ENCODE measurements at regions not wholly inside any gene's neighbourhood (a gene's known extent, or its start where the extent isn't known, plus 50 kb on each side); places are given as distances from the start of the nearest gene placed in this dataset.

DNA sequence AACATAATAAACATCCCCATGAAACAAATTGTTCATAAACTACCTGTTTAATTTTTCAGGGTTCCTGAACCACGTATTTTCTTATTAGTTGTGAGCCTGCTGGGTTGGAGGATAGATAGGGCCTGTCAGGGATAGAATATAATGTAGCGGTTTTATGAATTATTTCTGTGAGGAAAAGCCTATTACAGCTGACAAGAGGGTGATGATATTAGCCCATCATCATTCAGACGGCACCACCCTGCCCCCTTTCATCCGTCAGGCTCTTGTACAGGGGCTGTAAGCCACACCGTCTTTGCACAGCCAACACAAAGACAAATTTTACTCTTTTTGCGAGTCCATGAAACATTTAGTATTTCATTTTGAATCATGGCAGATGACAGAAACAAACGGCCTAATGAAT is 335.3 kb upstream of the TMCO5A start (continued):
- TF ChIP-seq, protein P1, sequence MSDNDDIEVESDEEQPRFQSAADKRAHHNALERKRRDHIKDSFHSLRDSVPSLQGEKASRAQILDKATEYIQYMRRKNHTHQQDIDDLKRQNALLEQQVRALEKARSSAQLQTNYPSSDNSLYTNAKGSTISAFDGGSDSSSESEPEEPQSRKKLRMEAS (IDR thresholded peaks at IDR 0.05) = no peak
- TF ChIP-seq FOXA1 (IDR thresholded peaks at IDR 0.05) (no peak), GABPA (IDR thresholded peaks at IDR 0.05 in 1 of 2, conservative IDR thresholded peaks at IDR 0.05 in 1 of 2) (no peak), YY1 (IDR thresholded peaks at IDR 0.05) (no peak), FOXA2 (IDR thresholded peaks at IDR 0.05) (no peak), EGR1 (IDR thresholded peaks at IDR 0.05; ENCODE audit: low read depth in 2 of 2) (no peak)

DNA sequence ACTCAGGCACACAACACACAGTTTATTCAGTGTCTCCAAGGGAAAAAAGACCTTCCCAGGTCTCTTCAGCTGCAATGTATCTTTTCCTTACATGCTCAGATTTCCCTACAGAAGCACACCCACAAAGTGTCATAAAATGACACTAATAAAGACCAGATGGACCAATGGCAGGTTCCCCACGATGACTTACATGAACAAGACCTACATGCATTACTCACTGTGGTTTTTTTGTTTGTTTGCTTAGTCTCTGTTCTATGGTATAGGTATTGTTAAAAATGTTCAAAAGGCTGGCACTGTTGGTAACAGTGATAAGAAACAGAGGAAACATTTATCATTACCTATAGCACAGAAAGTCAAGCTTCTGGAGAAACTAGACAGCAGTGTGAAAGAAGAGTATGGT is 318.2 kb upstream of the TMCO5A start:
- 49% methylated on average over 1 of the region's 1 CpG for WGBS
- no peak overlapping the region for H3K9ac ChIP-seq (ENCODE audit: low read depth in 1 of 2, low read length in 2 of 2)
- H3K9me3 ChIP-seq (ENCODE audit: control insufficient read depth in 4 of 4, low read length in 3 of 4) = no peaks in the 10 kb centered on the region
- H3K27me3 ChIP-seq (ENCODE audit: control insufficient read depth in 4 of 4, insufficient read depth in 4 of 4, low read length in 3 of 4) = no peaks in the 10 kb centered on the region
- no peak overlapping the region for H3K27ac ChIP-seq (ENCODE audit: low read depth in 1 of 2, low read length in 2 of 2)
- no peaks in the 10 kb centered on the region for H3K4me1 ChIP-seq (ENCODE audit: control insufficient read depth in 4 of 4, insufficient read depth in 4 of 4, low read length in 3 of 4)
- DNase-seq (ENCODE audit: low spot score) = no peak
- TF ChIP-seq RXRA (IDR thresholded peaks at IDR 0.05) = no peak
- no peak for TF ChIP-seq FOXA1 (IDR thresholded peaks at IDR 0.05)
- H3K4me3 ChIP-seq (ENCODE audit: low read depth in 1 of 3, low read length in 3 of 3) = no peak overlapping the region
- H3K36me3 ChIP-seq (ENCODE audit: control insufficient read depth in 4 of 4, insufficient read depth in 3 of 4, low read depth in 1 of 4, low read length in 3 of 4) = no peaks in the 10 kb centered on the region

DNA sequence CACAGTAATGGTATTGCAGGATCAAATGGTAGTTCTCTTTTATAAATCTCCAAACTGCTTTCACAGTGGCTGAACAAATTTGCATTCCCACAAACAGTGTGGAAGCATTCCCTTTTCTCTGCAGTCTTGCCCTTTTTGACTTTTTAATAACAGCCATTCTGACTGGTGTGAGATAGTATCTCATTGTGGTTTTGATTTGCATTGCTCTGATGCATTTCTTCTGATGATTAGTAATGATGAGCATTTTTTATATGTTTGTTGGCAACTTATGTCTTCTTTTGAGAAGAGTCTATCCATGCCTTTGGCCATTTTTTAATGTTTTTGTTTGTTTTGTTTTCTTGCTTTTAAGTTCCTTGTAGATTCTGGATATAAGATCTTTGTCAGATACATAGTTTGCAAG is 316.1 kb upstream of the TMCO5A start:
- H3K4me3 ChIP-seq (ENCODE audit: low read depth in 1 of 3, low read length in 3 of 3) = no peak overlapping the region
- H3K36me3 ChIP-seq (ENCODE audit: control insufficient read depth in 4 of 4, insufficient read depth in 3 of 4, low read depth in 1 of 4, low read length in 3 of 4) = no peaks in the 10 kb centered on the region
- no peak for DNase-seq (ENCODE audit: low spot score)
- H3K4me1 ChIP-seq (ENCODE audit: control insufficient read depth in 4 of 4, insufficient read depth in 4 of 4, low read length in 3 of 4) = no peaks in the 10 kb centered on the region
- TF ChIP-seq TAF1 (conservative IDR thresholded peaks at IDR 0.05) = no peak
- no peak for TF ChIP-seq HNF4G (IDR thresholded peaks at IDR 0.05)
- TF ChIP-seq FOXA1 (IDR thresholded peaks at IDR 0.05) = no peak
- no peak for TF ChIP-seq EGR1 (IDR thresholded peaks at IDR 0.05; ENCODE audit: low read depth in 2 of 2)
- TF ChIP-seq, protein P2, sequence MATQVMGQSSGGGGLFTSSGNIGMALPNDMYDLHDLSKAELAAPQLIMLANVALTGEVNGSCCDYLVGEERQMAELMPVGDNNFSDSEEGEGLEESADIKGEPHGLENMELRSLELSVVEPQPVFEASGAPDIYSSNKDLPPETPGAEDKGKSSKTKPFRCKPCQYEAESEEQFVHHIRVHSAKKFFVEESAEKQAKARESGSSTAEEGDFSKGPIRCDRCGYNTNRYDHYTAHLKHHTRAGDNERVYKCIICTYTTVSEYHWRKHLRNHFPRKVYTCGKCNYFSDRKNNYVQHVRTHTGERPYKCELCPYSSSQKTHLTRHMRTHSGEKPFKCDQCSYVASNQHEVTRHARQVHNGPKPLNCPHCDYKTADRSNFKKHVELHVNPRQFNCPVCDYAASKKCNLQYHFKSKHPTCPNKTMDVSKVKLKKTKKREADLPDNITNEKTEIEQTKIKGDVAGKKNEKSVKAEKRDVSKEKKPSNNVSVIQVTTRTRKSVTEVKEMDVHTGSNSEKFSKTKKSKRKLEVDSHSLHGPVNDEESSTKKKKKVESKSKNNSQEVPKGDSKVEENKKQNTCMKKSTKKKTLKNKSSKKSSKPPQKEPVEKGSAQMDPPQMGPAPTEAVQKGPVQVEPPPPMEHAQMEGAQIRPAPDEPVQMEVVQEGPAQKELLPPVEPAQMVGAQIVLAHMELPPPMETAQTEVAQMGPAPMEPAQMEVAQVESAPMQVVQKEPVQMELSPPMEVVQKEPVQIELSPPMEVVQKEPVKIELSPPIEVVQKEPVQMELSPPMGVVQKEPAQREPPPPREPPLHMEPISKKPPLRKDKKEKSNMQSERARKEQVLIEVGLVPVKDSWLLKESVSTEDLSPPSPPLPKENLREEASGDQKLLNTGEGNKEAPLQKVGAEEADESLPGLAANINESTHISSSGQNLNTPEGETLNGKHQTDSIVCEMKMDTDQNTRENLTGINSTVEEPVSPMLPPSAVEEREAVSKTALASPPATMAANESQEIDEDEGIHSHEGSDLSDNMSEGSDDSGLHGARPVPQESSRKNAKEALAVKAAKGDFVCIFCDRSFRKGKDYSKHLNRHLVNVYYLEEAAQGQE (IDR thresholded peaks at IDR 0.05) = no peak
- TF ChIP-seq, protein P1 (IDR thresholded peaks at IDR 0.05) = no peak
- TF ChIP-seq, protein P3, sequence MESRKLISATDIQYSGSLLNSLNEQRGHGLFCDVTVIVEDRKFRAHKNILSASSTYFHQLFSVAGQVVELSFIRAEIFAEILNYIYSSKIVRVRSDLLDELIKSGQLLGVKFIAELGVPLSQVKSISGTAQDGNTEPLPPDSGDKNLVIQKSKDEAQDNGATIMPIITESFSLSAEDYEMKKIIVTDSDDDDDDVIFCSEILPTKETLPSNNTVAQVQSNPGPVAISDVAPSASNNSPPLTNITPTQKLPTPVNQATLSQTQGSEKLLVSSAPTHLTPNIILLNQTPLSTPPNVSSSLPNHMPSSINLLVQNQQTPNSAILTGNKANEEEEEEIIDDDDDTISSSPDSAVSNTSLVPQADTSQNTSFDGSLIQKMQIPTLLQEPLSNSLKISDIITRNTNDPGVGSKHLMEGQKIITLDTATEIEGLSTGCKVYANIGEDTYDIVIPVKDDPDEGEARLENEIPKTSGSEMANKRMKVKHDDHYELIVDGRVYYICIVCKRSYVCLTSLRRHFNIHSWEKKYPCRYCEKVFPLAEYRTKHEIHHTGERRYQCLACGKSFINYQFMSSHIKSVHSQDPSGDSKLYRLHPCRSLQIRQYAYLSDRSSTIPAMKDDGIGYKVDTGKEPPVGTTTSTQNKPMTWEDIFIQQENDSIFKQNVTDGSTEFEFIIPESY (IDR thresholded peaks at IDR 0.05) = no peak
- H3K9me3 ChIP-seq (ENCODE audit: control insufficient read depth in 4 of 4, low read length in 3 of 4) = no peaks in the 10 kb centered on the region
- no peak overlapping the region for H3K27ac ChIP-seq (ENCODE audit: low read depth in 1 of 2, low read length in 2 of 2)
- H3K9ac ChIP-seq (ENCODE audit: low read depth in 1 of 2, low read length in 2 of 2) = no peak overlapping the region
- H3K27me3 ChIP-seq (ENCODE audit: control insufficient read depth in 4 of 4, insufficient read depth in 4 of 4, low read length in 3 of 4) = peaks cover 0 to 4% (median 0%) of the 10 kb centered on the region in 4 donors

Measured in liver (tissue), 7 donors.